Gastroesophageal sphincter (tissue), 3 donors: ENCODE measurements at regions not wholly inside any gene's neighbourhood (a gene's known extent, or its start where the extent isn't known, plus 50 kb on each side); places are given as distances from the start of the nearest gene placed in this dataset.
A peak's percentile ranks its signal among the peaks of the same experiment; 100 is the strongest.

Experiments used
- CTCF ChIP-seq, 4 experiments: fragments of 200-600 bp in 2 of 4; fragments of 450-650 bp in 2 of 4; sonication (generic) in 1 of 4; IDR thresholded peaks; one replicate each; pipeline ENCODE4 v1.5.1; 2017 to 2019; ENCODE audit warnings: antibody characterized with exemption in 4 of 4, mild to moderate bottlenecking in 2 of 4, moderate library complexity in 2 of 4
- EP300 ChIP-seq: sonication (generic); formaldehyde crosslinking; IDR thresholded peaks from one replicate; pipeline ENCODE4 v1.6.1; 2017; ENCODE audit warnings: antibody characterized with exemption, mild to moderate bottlenecking
- POLR2A ChIP-seq, 2 donors: fragments of 450-650 bp; IDR thresholded peaks; one replicate each; pipeline ENCODE4 v1.6.1; 2017; ENCODE audit warnings: antibody characterized with exemption in 2 of 2, mild to moderate bottlenecking in 2 of 2, moderate library complexity in 1 of 2
- POLR2AphosphoS5 ChIP-seq: sonication (generic); formaldehyde crosslinking; IDR thresholded peaks from one replicate; pipeline ENCODE4 v1.6.1; 2017; ENCODE audit warnings: antibody characterized with exemption

DNA sequence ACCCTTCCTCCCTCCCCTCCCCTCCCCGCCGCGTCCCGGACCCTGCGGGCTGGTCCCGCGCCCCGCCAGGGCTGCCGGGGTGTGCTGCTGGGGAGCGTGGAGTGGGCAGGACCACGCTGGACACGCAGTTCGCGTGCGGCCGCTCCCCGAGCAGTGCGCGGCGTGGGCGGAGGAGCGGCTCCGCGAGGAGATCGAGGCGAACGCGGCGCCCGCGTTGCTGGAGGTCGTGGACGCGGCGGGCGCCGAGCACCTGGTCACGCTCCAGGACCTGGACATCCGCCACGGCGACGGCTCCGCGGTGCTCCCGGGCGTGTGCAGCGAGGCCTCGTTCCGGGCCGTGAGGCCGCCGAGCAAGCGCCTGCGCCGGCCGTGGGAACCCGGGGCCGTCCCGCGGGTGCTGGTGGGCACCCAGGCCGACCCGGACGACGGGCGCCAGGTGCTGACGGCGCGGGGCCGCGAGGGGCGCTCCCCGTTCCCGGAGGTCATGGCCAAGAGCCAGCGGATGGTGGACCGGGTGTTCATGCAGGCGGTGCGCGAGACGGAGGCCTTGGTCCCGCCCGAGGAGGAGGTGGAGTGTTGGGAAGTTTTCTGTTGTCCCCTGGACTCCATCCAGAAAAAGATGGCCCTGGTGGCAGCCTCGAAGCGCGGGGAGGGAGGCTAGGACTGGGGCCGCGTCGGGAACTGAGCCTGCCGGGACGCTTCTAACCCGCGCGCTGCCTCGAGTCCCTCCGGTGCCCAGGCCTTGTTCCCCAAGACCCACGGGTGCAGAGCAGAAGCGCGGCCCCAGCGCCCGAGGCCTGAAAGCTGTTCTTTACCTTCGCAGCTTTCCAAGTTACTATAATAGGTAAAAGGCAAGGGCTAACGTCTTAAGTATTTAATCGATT lies 54.7 kb upstream of the EIF5 start:
- TF ChIP-seq CTCF (IDR thresholded peaks at IDR 0.05), result peak in 1 of 4 experiments; percentile 13
- no peak for TF ChIP-seq EP300
- TF ChIP-seq POLR2A (IDR thresholded peaks at IDR 0.05), result no peak
- TF ChIP-seq POLR2AphosphoS5, result no peak
